ENCODE measurements at regions not wholly inside any gene's neighbourhood (a gene's known extent, or its start where the extent isn't known, plus 50 kb on each side); places are given as distances from the start of the nearest gene placed in this dataset.

- no CpG with 5 or more reads among the region's 5 CpGs for WGBS, 2 experiments (ENCODE audit: extremely low coverage in 2 of 2, insufficient read length in 1 of 2)
- no peaks in the 10 kb centered on the region for H3K4me1 ChIP-seq (ENCODE audit: control insufficient read depth, insufficient read depth, low read length)
- no peak overlapping the region for H3K56ac ChIP-seq (ENCODE audit: extremely low read depth, insufficient read depth, low read length)
- no peak overlapping the region for H3K23ac ChIP-seq (ENCODE audit: low read depth, low read length)
- H4K5ac ChIP-seq (ENCODE audit: low read depth, low read length) = no peak overlapping the region
- H2BK20ac ChIP-seq (ENCODE audit: low read depth, low read length) = no peak overlapping the region
- ATAC-seq (ENCODE audit: low read depth) (no peak), DNase-seq (no peak)
- in situ Hi-C loops (cut with MboI; ENCODE audit: low sequenced_read_pairs) = no loop called here
- no TSS peak for BruUV-seq (replicated peaks)
- no peak overlapping the region for H3K27ac ChIP-seq (ENCODE audit: insufficient read depth, low read length)
- no peaks in the 10 kb centered on the region for H3K9me3 ChIP-seq (ENCODE audit: control insufficient read depth, insufficient read depth, low read length)
- dilution Hi-C loops (cut with HindIII; ENCODE audit: low sequenced_read_pairs, unreplicated experiment) = no loop called here
- no peaks in the 10 kb centered on the region for H3K36me3 ChIP-seq (ENCODE audit: control insufficient read depth, insufficient read depth, low read length)
- POLR2A ChIA-PET (ENCODE audit: unreplicated experiment) = no interaction called here
- H3K4me3 ChIP-seq (ENCODE audit: insufficient read depth, low read depth, low read length) = no peak overlapping the region
- no peak overlapping the region for H3K9ac ChIP-seq (ENCODE audit: low read depth, low read length)
- no peak overlapping the region for H2AFZ ChIP-seq (replicated peaks; ENCODE audit: low read length, poor library complexity)
- no peak overlapping the region for H4K91ac ChIP-seq (ENCODE audit: insufficient read depth, low read depth, low read length)
- H2BK5ac ChIP-seq (ENCODE audit: low read depth, low read length, poor library complexity, severe bottlenecking) = no peak overlapping the region
- H3K27me3 ChIP-seq (ENCODE audit: control insufficient read depth, insufficient read depth, low read length) = no peaks in the 10 kb centered on the region
- H3K18ac ChIP-seq (ENCODE audit: low read depth, low read length) = no peak overlapping the region
- H3K9me1 ChIP-seq (ENCODE audit: insufficient read depth, low read length) = no peaks in the 10 kb centered on the region
- H4K20me1 ChIP-seq (ENCODE audit: insufficient read depth, low read length) = no peaks in the 10 kb centered on the region
- H2BK120ac ChIP-seq (ENCODE audit: low read depth, low read length) = no peak overlapping the region
- CTCF ChIA-PET = interaction anchor here (0.7 kb wide), 1 partner anchor 18 kb away, joined by 3 read pairs; no protein-coding TSS in a partner anchor
- no peak overlapping the region for H3K14ac ChIP-seq (replicated peaks; ENCODE audit: low read depth, low read length)
- TF ChIP-seq CTCF (conservative IDR thresholded peaks at IDR 0.05; ENCODE audit: low read depth, low read length) (no peak), POLR2A (IDR thresholded peaks at IDR 0.05; ENCODE audit: low read depth, low read length) (no peak)
- H3K4ac ChIP-seq (ENCODE audit: low read depth, low read length) = no peak overlapping the region
- no peaks in the 10 kb centered on the region for H3K79me1 ChIP-seq (ENCODE audit: low read depth in 1 of 2, low read length in 2 of 2)
- intact Hi-C loops (cut with micrococcal nuclease) = no loop called here
- H3K4me2 ChIP-seq (ENCODE audit: low read depth, low read length) = no peak overlapping the region
- no peak overlapping the region for H2AK5ac ChIP-seq (ENCODE audit: low read depth, low read length)
- H2BK15ac ChIP-seq (ENCODE audit: low read depth, low read length) = no peak overlapping the region
- H4K8ac ChIP-seq (ENCODE audit: low read depth in 2 of 2, low read length in 2 of 2) = no peak overlapping the region
- no peak overlapping the region for H2AK9ac ChIP-seq (replicated peaks; ENCODE audit: low read depth, low read length, poor library complexity)
These were observed 480.2 kb upstream of the CHST9 start for GRCh38 chr18:27665264-27665799.
